ENCODE measurements at regions not wholly inside any gene's neighbourhood (a gene's known extent, or its start where the extent isn't known, plus 50 kb on each side); places are given as distances from the start of the nearest gene placed in this dataset.

GRCh38 chr9:84057662-84058061 lies 77.1 kb downstream of the RMI1 start:
- TF ChIP-seq POLR2A (IDR thresholded peaks at IDR 0.05) (no peak), CTCF (IDR thresholded peaks at IDR 0.05) (no peak)
